SU-DHL-6 (cell line): ENCODE measurements at regions not wholly inside any gene's neighbourhood (a gene's known extent, or its start where the extent isn't known, plus 50 kb on each side); places are given as distances from the start of the nearest gene placed in this dataset.

ENCODE experiments used
- H2AFZ ChIP-seq: fragments of 200-600 bp; sonication (generic); 2 replicates; pipeline ENCODE4 v1.6.1; 2014; ENCODE audit warnings: low read depth, mild to moderate bottlenecking, moderate library complexity, mixed read lengths, antibody characterized with exemption, low read length; ENCODE audit not compliant: severe bottlenecking
- H3F3A ChIP-seq: fragments of 200-600 bp; shearing (Covaris generic); 2 replicates; pipeline ENCODE4 v1.6.0; 2016; ENCODE audit warnings: antibody characterized with exemption, mild to moderate bottlenecking; ENCODE audit not compliant: insufficient read depth
- H3K27ac ChIP-seq: fragments of 200-600 bp; sonication (generic); 2 replicates; pipeline ENCODE4 v1.5.1; 2016; ENCODE audit warnings: low read depth, mild to moderate bottlenecking, low read length, moderate library complexity, mixed read lengths
- H3K27me3 ChIP-seq: fragments of 200-600 bp; sonication (generic), shearing (Covaris generic); 2 replicates; pipeline ENCODE4 v1.6.0; 2014; ENCODE audit warnings: mild to moderate bottlenecking, low read length
- H3K36me3 ChIP-seq: fragments of 200-600 bp; sonication (generic); 2 replicates; pipeline ENCODE4 v1.6.1; 2014; ENCODE audit warnings: mild to moderate bottlenecking, low read length, mixed read lengths
- H3K4me2 ChIP-seq: fragments of 300-600, 200-600 bp; shearing (Covaris generic), sonication (generic); 2 replicates; pipeline ENCODE4 v1.6.0; 2014; ENCODE audit warnings: low read length, low read depth, mild to moderate bottlenecking; ENCODE audit not compliant: poor library complexity, severe bottlenecking
- H3K4me3 ChIP-seq: fragments of 200-600 bp; sonication (generic); 2 replicates; pipeline ENCODE4 v1.5.1; 2014; ENCODE audit warnings: antibody characterized with exemption, low read length, mild to moderate bottlenecking, mixed read lengths; ENCODE audit not compliant: insufficient read depth, poor library complexity, severe bottlenecking
- H3K79me2 ChIP-seq: fragments of 200-600 bp; sonication (generic); 2 replicates; pipeline ENCODE4 v1.6.1; 2014; ENCODE audit warnings: mild to moderate bottlenecking, low read length, moderate library complexity; ENCODE audit not compliant: insufficient read depth
- H3K9ac ChIP-seq: fragments of 200-600 bp; sonication (generic); 2 replicates; pipeline ENCODE4 v1.7.0; 2014; ENCODE audit warnings: mild to moderate bottlenecking, low read length
- H3K9me2 ChIP-seq: fragments of 200-600 bp; sonication (generic); replicated peaks from 2 replicates; pipeline ENCODE4 v1.6.1; 2014; ENCODE audit warnings: low read length; ENCODE audit not compliant: insufficient read depth
- H3K9me3 ChIP-seq: fragments of 200-600 bp; sonication (generic); 2 replicates; pipeline ENCODE4 v1.6.1; 2014; ENCODE audit warnings: low read length, mixed read lengths; ENCODE audit not compliant: insufficient read depth
- H4K20me1 ChIP-seq: fragments of 200-600 bp; sonication (generic); 2 replicates; pipeline ENCODE4 v1.6.1; 2014; ENCODE audit warnings: low read depth, mild to moderate bottlenecking, antibody characterized with exemption, low read length, moderate library complexity, mixed read lengths
- CTCF ChIP-seq: fragments of 200-600 bp; sonication (generic); IDR thresholded peaks from one replicate; pipeline ENCODE4 v1.5.1; 2017; ENCODE audit warnings: antibody characterized with exemption, mild to moderate bottlenecking, low read length, moderate library complexity; ENCODE audit not compliant: insufficient read depth, poor library complexity, severe bottlenecking
- EZH2phosphoT487 ChIP-seq: fragments of 200-600 bp; sonication (generic), shearing (Covaris generic); conservative IDR thresholded peaks from 2 replicates; pipeline ENCODE4 v1.6.1; 2018; ENCODE audit warnings: mild to moderate bottlenecking, antibody characterized with exemption, low read length, moderate library complexity, mixed read lengths

- Histone ChIP-seq H3K9me2 (no peaks in the 10 kb centered on the region), H3K9ac (no peak overlapping the region), H3K27ac (no peak overlapping the region), H3K4me2 (no peak overlapping the region), H2AFZ (no peak overlapping the region), H3K36me3 (no peaks in the 10 kb centered on the region), H3K79me2 (no peaks in the 10 kb centered on the region), H4K20me1 (no peaks in the 10 kb centered on the region), H3K4me3 (no peak overlapping the region), H3K9me3 (no peaks in the 10 kb centered on the region), H3F3A (no peaks in the 10 kb centered on the region), H3K27me3 (no peaks in the 10 kb centered on the region)
- TF ChIP-seq CTCF (no peak), EZH2phosphoT487 (no peak)
Observed at GRCh38 chr3:104362319-104362718, 1004.4 kb upstream of the ALCAM start.

- no peaks in the 10 kb centered on the region for H3F3A ChIP-seq
Observed at GRCh38 chr3:104367000-104367399, 999.7 kb upstream of the ALCAM start.

GRCh38 chr3:104368760-104369159 is 997.9 kb upstream of the ALCAM start:
- Histone ChIP-seq H3F3A (no peaks in the 10 kb centered on the region), H2AFZ (no peak overlapping the region), H3K4me2 (no peak overlapping the region)

More at GRCh38 chr3:104367000-104367399, 999.7 kb upstream of the ALCAM start:
- Histone ChIP-seq H3K9me2 (no peaks in the 10 kb centered on the region), H3K9me3 (no peaks in the 10 kb centered on the region), H4K20me1 (no peaks in the 10 kb centered on the region), H3K27ac (no peak overlapping the region), H2AFZ (no peak overlapping the region), H3K27me3 (no peaks in the 10 kb centered on the region), H3K79me2 (no peaks in the 10 kb centered on the region), H3K4me3 (no peak overlapping the region), H3K9ac (no peak overlapping the region), H3K36me3 (no peaks in the 10 kb centered on the region), H3K4me2 (no peak overlapping the region)
- TF ChIP-seq EZH2phosphoT487 (no peak), CTCF (no peak)

More at GRCh38 chr3:104368760-104369159, 997.9 kb upstream of the ALCAM start:
- H3K27ac ChIP-seq, result no peak overlapping the region
- H3K9me2 ChIP-seq, result no peaks in the 10 kb centered on the region
- H3K79me2 ChIP-seq, result no peaks in the 10 kb centered on the region
- no peaks in the 10 kb centered on the region for H4K20me1 ChIP-seq
- no peak overlapping the region for H3K9ac ChIP-seq
- no peaks in the 10 kb centered on the region for H3K9me3 ChIP-seq
- H3K27me3 ChIP-seq, result no peaks in the 10 kb centered on the region
- no peak overlapping the region for H3K4me3 ChIP-seq
- no peaks in the 10 kb centered on the region for H3K36me3 ChIP-seq
- TF ChIP-seq EZH2phosphoT487, result no peak
- TF ChIP-seq CTCF, result no peak
